ENCODE measurements at regions not wholly inside any gene's neighbourhood (a gene's known extent, or its start where the extent isn't known, plus 50 kb on each side); places are given as distances from the start of the nearest gene placed in this dataset.

GRCh38 chr21:36246080-36246631, 73.8 kb upstream of the MORC3 start:
- CTCF ChIA-PET (ENCODE audit: partially characterized antibody) = interaction anchor here (0.5 to 6.0 kb wide), 22 partner anchors 9 to 142 kb away, joined by 3 to 54 read pairs (median 4); no protein-coding TSS in a partner anchor
- H3K27ac ChIP-seq (ENCODE audit: low read depth, low read length) = no peak overlapping the region
- H3K9me3 ChIP-seq (ENCODE audit: insufficient read depth in 2 of 2, low read depth in 1 of 2, low read length in 1 of 2) = no peaks in the 10 kb centered on the region
- TF ChIP-seq SIN3A (conservative IDR thresholded peaks at IDR 0.05 in 1 of 2, IDR thresholded peaks at IDR 0.05 in 1 of 2; ENCODE audit: low read depth in 1 of 2, low read length in 2 of 2) (no peak), SP4 (IDR thresholded peaks at IDR 0.05; ENCODE audit: low read length) (no peak), HDAC6 (IDR thresholded peaks at IDR 0.05; ENCODE audit: low read depth, low read length) (no peak), CHD2 (IDR thresholded peaks at IDR 0.05; ENCODE audit: low read length) (no peak), FOSL1 (IDR thresholded peaks at IDR 0.05; ENCODE audit: insufficient read depth, low read depth, low read length) (no peak), SIX5 (IDR thresholded peaks at IDR 0.05; ENCODE audit: low read depth, low read length) (no peak), RFX5 (IDR thresholded peaks at IDR 0.05; ENCODE audit: borderline replicate concordance, low read depth, low read length) (no peak), TBP (IDR thresholded peaks at IDR 0.05; ENCODE audit: low read depth, low read length) (no peak), NANOG (IDR thresholded peaks at IDR 0.05; ENCODE audit: insufficient read depth, low read depth, low read length, poor library complexity, severe bottlenecking) (no peak), HDAC2 (IDR thresholded peaks at IDR 0.05; ENCODE audit: borderline replicate concordance in 1 of 2, low read depth in 2 of 2, low read length in 2 of 2) (no peak), YY1 (IDR thresholded peaks at IDR 0.05; ENCODE audit: low read depth, low read length) (no peak), EGR1 (IDR thresholded peaks at IDR 0.05; ENCODE audit: borderline replicate concordance, low read depth, low read length) (no peak), JUN (IDR thresholded peaks at IDR 0.05; ENCODE audit: low read depth, low read length) (no peak)

More at GRCh38 chr21:36246080-36246631, 73.8 kb upstream of the MORC3 start:
- POLR2A ChIA-PET (ENCODE audit: partially characterized antibody) = interaction anchor here (1.0 to 1.9 kb wide), 4 partner anchors 9 to 76 kb away, joined by 3 to 7 read pairs (median 4); partner anchors contain the start of gene MORC3
- no peaks in the 10 kb centered on the region for H3K79me2 ChIP-seq (ENCODE audit: control insufficient read depth in 1 of 2, insufficient read depth in 2 of 2, low read length in 2 of 2)
- no peaks in the 10 kb centered on the region for H3K23me2 ChIP-seq (ENCODE audit: low read depth, low read length)
- H3K56ac ChIP-seq (replicated peaks; ENCODE audit: insufficient read length, low read depth, low read length) = no peak overlapping the region
- H3K23ac ChIP-seq (ENCODE audit: insufficient read length) = no peak overlapping the region
- H3K79me1 ChIP-seq (ENCODE audit: low read depth, low read length) = no peaks in the 10 kb centered on the region
- no peak overlapping the region for H2AK5ac ChIP-seq (ENCODE audit: low read depth, low read length)
- no peak overlapping the region for H3K14ac ChIP-seq (ENCODE audit: insufficient read length)
- H4K20me1 ChIP-seq (replicated peaks in 1 of 2; ENCODE audit: control insufficient read depth in 1 of 2, insufficient read depth in 2 of 2, low read length in 2 of 2) = no peaks in the 10 kb centered on the region
- DNase-seq (ENCODE audit: low read depth in 1 of 2, low spot score in 2 of 2) (no peak), FAIRE-seq (no peak)
- H2BK15ac ChIP-seq (ENCODE audit: low read length) = no peak overlapping the region
- H2BK5ac ChIP-seq (ENCODE audit: low read depth, low read length) = no peak overlapping the region
- H3K4me3 ChIP-seq (ENCODE audit: extremely low read depth in 1 of 4, insufficient read depth in 2 of 4, low read depth in 3 of 4, low read length in 4 of 4) = no peak overlapping the region
- no peak overlapping the region for H3K18ac ChIP-seq (ENCODE audit: extremely low read depth, low read length)
- H2BK12ac ChIP-seq (ENCODE audit: low read depth, low read length) = no peak overlapping the region
- H4K8ac ChIP-seq (ENCODE audit: extremely low read depth, insufficient read depth, low read length) = peak overlapping the region; percentile 51; the same call in 1 of the 2 replicates
- no peak overlapping the region for H3K9ac ChIP-seq (replicated peaks in 1 of 4; ENCODE audit: extremely low read depth in 1 of 4, low read depth in 3 of 4, low read length in 3 of 4)
- no peak overlapping the region for H4K5ac ChIP-seq (ENCODE audit: insufficient read length, low read depth, low read length)
- no peak overlapping the region for H2BK120ac ChIP-seq (replicated peaks; ENCODE audit: low read depth, low read length)
- peaks cover 3 to 10% (median 6%) of the 10 kb centered on the region in 4 experiments for H3K4me1 ChIP-seq (replicated peaks in 1 of 4; ENCODE audit: control insufficient read depth in 3 of 4, insufficient read depth in 4 of 4, low read length in 3 of 4)
- no peak overlapping the region for H3K4ac ChIP-seq (replicated peaks; ENCODE audit: insufficient read length, low read depth, low read length)
- no peak overlapping the region for H4K91ac ChIP-seq (replicated peaks; ENCODE audit: insufficient read length, low read length)
- WGBS, 2 experiments (ENCODE audit: extremely low coverage in 1 of 2, insufficient coverage in 1 of 2, insufficient read length in 1 of 2, insufficient replicate concordance in 2 of 2, low coverage in 1 of 2, low lambda C conversion rate in 2 of 2, missing lambda C conversion rate in 1 of 2) = 90% methylated on average over 23 of the region's 23 CpGs; no CpG with 5 or more reads in 1 of the 2 experiments
- no peaks in the 10 kb centered on the region for H3K27me3 ChIP-seq (replicated peaks in 1 of 4; ENCODE audit: control insufficient read depth in 3 of 4, extremely low read depth in 1 of 4, insufficient read depth in 3 of 4, low read length in 3 of 4)
- no peak overlapping the region for H2AFZ ChIP-seq (ENCODE audit: low read length)
- 0 out of 4 replicates have a peak overlapping the region, but pooled peaks of 1 of the 2 experiments have one; percentile 2 for H3K4me2 ChIP-seq (ENCODE audit: insufficient read depth in 1 of 2, low read depth in 2 of 2, low read length in 2 of 2)
- H3K36me3 ChIP-seq (ENCODE audit: control insufficient read depth in 2 of 4, insufficient read depth in 4 of 4, low read length in 3 of 4) = 0 out of 8 replicates have a peak, but pooled peaks cover 0 to 2% (median 0%) of the 10 kb centered on the region in 4 experiments
- no peak overlapping the region for H2BK20ac ChIP-seq (ENCODE audit: low read length)

All from H1 (cell line).